Thymus (tissue), 11 donors: ENCODE measurements at regions not wholly inside any gene's neighbourhood (a gene's known extent, or its start where the extent isn't known, plus 50 kb on each side); places are given as distances from the start of the nearest gene placed in this dataset.

Source experiments
- DNase-seq, 9 donors: peaks; one replicate each; pipeline ENCODE4 v3.0.0-alpha.2; 2013; ENCODE audit warnings: low spot score in 9 of 9, low read depth in 6 of 9, missing footprints in 1 of 9
- H3K27ac ChIP-seq, 2 donors: one replicate each; pipeline ENCODE4 v1.5.1; 2013; ENCODE audit warnings: control low read depth in 1 of 2, low read depth in 1 of 2, low read length in 1 of 2, mild to moderate bottlenecking in 1 of 2, moderate library complexity in 1 of 2
- H3K27me3 ChIP-seq, 2 donors: one replicate each; pipeline ENCODE4 v1.5.1; 2013; ENCODE audit warnings: low read length in 1 of 2; ENCODE audit not compliant: control insufficient read depth in 2 of 2, insufficient read depth in 1 of 2
- H3K36me3 ChIP-seq, 2 donors: one replicate each; pipeline ENCODE4 v1.5.1; 2013; ENCODE audit warnings: low read length in 1 of 2, mild to moderate bottlenecking in 1 of 2, moderate library complexity in 1 of 2; ENCODE audit not compliant: control insufficient read depth in 2 of 2, insufficient read depth in 2 of 2
- H3K4me1 ChIP-seq, 2 donors: one replicate each; pipeline ENCODE4 v1.5.1; 2013; ENCODE audit warnings: low read length in 2 of 2; ENCODE audit not compliant: control insufficient read depth in 2 of 2, insufficient read depth in 2 of 2
- H3K4me3 ChIP-seq, 2 donors: one replicate each; pipeline ENCODE4 v1.5.1; 2013; ENCODE audit warnings: low read length in 2 of 2, control low read depth in 1 of 2, mild to moderate bottlenecking in 1 of 2
- H3K9me3 ChIP-seq, 2 donors: one replicate each; pipeline ENCODE4 v1.5.1; 2013; ENCODE audit warnings: low read length in 1 of 2, mild to moderate bottlenecking in 1 of 2; ENCODE audit not compliant: control insufficient read depth in 2 of 2, insufficient read depth in 1 of 2
- WGBS: extraction: QIAGEN DNeasy Blood & Tissue Kit; methylation state at CpG from one replicate; pipeline ENCODE4 v1.1.7; 2013; 5-methylcytosine and 5-hydroxymethylcytosine counted together
- donor health status: healthy.

- Histone ChIP-seq H3K4me1 (no peaks in the 10 kb centered on the region), H3K27ac (no peak overlapping the region), H3K36me3 (no peaks in the 10 kb centered on the region), H3K4me3 (no peak overlapping the region), H3K9me3 (no peaks in the 10 kb centered on the region), H3K27me3 (no peaks in the 10 kb centered on the region)
- 82% methylated on average over 2 of the region's 2 CpGs for WGBS
- DNase-seq, result no peak
These were observed 327.3 kb upstream of the CDH8 start for GRCh38 chr16:62363501-62363900.

GRCh38 chr16:62353355-62353754 is 317.1 kb upstream of the CDH8 start:
- Histone ChIP-seq H3K9me3 (no peaks in the 10 kb centered on the region), H3K4me1 (no peaks in the 10 kb centered on the region), H3K4me3 (no peak overlapping the region), H3K27ac (no peak overlapping the region), H3K36me3 (no peaks in the 10 kb centered on the region), H3K27me3 (no peaks in the 10 kb centered on the region)
- no peak for DNase-seq
- 95% methylated on average over 2 of the region's 2 CpGs for WGBS

GRCh38 chr16:62342216-62342615 is 306.0 kb upstream of the CDH8 start:
- Histone ChIP-seq H3K4me3 (no peak overlapping the region), H3K27ac (no peak overlapping the region), H3K4me1 (no peaks in the 10 kb centered on the region), H3K36me3 (no peaks in the 10 kb centered on the region), H3K9me3 (no peaks in the 10 kb centered on the region), H3K27me3 (no peaks in the 10 kb centered on the region)
- 83% methylated on average over 2 of the region's 2 CpGs for WGBS
- DNase-seq, result no peak

GRCh38 chr16:62335356-62335755 is 299.1 kb upstream of the CDH8 start:
- Histone ChIP-seq H3K4me1 (no peaks in the 10 kb centered on the region), H3K4me3 (no peak overlapping the region), H3K27ac (no peak overlapping the region)

GRCh38 chr16:62321606-62322005 is 285.4 kb upstream of the CDH8 start:
- H3K9me3 ChIP-seq, result no peaks in the 10 kb centered on the region
- no peak overlapping the region for H3K4me3 ChIP-seq
- no peak for DNase-seq
- H3K27ac ChIP-seq, result no peak overlapping the region
- H3K4me1 ChIP-seq, result no peaks in the 10 kb centered on the region
- H3K27me3 ChIP-seq, result no peaks in the 10 kb centered on the region
- no peaks in the 10 kb centered on the region for H3K36me3 ChIP-seq
- WGBS, result 93% methylated on average over 2 of the region's 2 CpGs

More at GRCh38 chr16:62335356-62335755, 299.1 kb upstream of the CDH8 start:
- Histone ChIP-seq H3K36me3 (no peaks in the 10 kb centered on the region), H3K27me3 (no peaks in the 10 kb centered on the region), H3K9me3 (no peaks in the 10 kb centered on the region)
- no peak for DNase-seq

GRCh38 chr16:62298600-62298999 is 262.4 kb upstream of the CDH8 start:
- no peak for DNase-seq
- Histone ChIP-seq H3K27me3 (no peaks in the 10 kb centered on the region), H3K27ac (no peak overlapping the region), H3K4me3 (no peak overlapping the region), H3K36me3 (no peaks in the 10 kb centered on the region), H3K9me3 (no peaks in the 10 kb centered on the region), H3K4me1 (no peaks in the 10 kb centered on the region)
- WGBS, result 81% methylated on average over 11 of the region's 11 CpGs

GRCh38 chr16:62294213-62294972 is 258.2 kb upstream of the CDH8 start:
- no peak overlapping the region for H3K27ac ChIP-seq
- no peaks in the 10 kb centered on the region for H3K36me3 ChIP-seq
- no peaks in the 10 kb centered on the region for H3K27me3 ChIP-seq
- no peak overlapping the region for H3K4me3 ChIP-seq
- no peaks in the 10 kb centered on the region for H3K4me1 ChIP-seq
- H3K9me3 ChIP-seq, result no peaks in the 10 kb centered on the region
- 89% methylated on average over 6 of the region's 6 CpGs for WGBS
- no peak for DNase-seq

- no peaks in the 10 kb centered on the region for H3K27me3 ChIP-seq
- no peaks in the 10 kb centered on the region for H3K4me1 ChIP-seq
- DNase-seq, result no peak
- H3K36me3 ChIP-seq, result no peaks in the 10 kb centered on the region
- H3K9me3 ChIP-seq, result no peaks in the 10 kb centered on the region
- H3K27ac ChIP-seq, result no peak overlapping the region
- no peak overlapping the region for H3K4me3 ChIP-seq
- 48% methylated on average over 2 of the region's 2 CpGs for WGBS
These were observed 252.9 kb upstream of the CDH8 start for GRCh38 chr16:62288990-62289629.

- H3K9me3 ChIP-seq, result no peaks in the 10 kb centered on the region
- no peak overlapping the region for H3K4me3 ChIP-seq
- no peak for DNase-seq
- no peak overlapping the region for H3K27ac ChIP-seq
- no peaks in the 10 kb centered on the region for H3K4me1 ChIP-seq
- H3K27me3 ChIP-seq, result no peaks in the 10 kb centered on the region
- H3K36me3 ChIP-seq, result no peaks in the 10 kb centered on the region
- WGBS, result 94% methylated on average over 3 of the region's 3 CpGs
These were observed 244.3 kb upstream of the CDH8 start for GRCh38 chr16:62280506-62280905.
